ENCODE measurements at regions not wholly inside any gene's neighbourhood (a gene's known extent, or its start where the extent isn't known, plus 50 kb on each side); places are given as distances from the start of the nearest gene placed in this dataset.
A peak's percentile ranks its signal among the peaks of the same experiment; 100 is the strongest.
"Not testable (repeated sequence)": the region's sequence is repeated elsewhere in the genome, so short reads cannot be mapped to it uniquely, and the experiment has no call there.

DNA sequence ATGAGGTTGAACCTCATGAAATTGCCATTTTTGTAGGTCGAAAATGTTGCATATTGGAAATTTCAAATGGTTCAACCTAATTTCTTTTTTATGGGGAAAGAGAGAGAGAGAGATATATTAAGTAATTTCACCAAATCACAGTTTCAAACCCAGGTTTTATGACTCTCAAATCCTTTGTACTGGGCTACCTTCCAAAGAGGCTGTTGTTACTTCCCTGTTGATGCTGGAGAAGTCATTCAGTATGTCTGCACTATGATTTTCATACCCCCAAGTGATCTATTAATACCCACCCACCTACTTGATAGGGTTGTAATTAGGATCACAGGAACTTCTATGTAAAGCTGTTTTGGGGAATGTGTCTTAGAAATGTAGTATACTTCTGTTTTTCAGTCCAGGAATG is 109.9 kb downstream of the ZNF330 start:
- ChIA-PET POLR2A (no interaction called here), CTCF (interaction anchor here (1.6 kb wide), 1 partner anchor 16 kb away, joined by 7 read pairs; no protein-coding TSS in a partner anchor)
- FAIRE-seq (no peak), DNase-seq (ENCODE audit: low read depth in 1 of 2, low spot score in 1 of 2) (no peak), ATAC-seq (no peak)
- TF ChIP-seq, protein P1, sequence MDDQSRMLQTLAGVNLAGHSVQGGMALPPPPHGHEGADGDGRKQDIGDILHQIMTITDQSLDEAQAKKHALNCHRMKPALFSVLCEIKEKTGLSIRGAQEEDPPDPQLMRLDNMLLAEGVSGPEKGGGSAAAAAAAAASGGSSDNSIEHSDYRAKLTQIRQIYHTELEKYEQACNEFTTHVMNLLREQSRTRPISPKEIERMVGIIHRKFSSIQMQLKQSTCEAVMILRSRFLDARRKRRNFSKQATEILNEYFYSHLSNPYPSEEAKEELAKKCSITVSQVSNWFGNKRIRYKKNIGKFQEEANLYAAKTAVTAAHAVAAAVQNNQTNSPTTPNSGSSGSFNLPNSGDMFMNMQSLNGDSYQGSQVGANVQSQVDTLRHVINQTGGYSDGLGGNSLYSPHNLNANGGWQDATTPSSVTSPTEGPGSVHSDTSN (IDR thresholded peaks at IDR 0.05), result no peak
- TF ChIP-seq EHMT2 (IDR thresholded peaks at IDR 0.05; ENCODE audit: low read depth) (no peak), ZC3H11A (IDR thresholded peaks at IDR 0.05) (no peak), ZSCAN20 (CRISPR knock-in tag; IDR thresholded peaks at IDR 0.05) (no peak), JUNB (IDR thresholded peaks at IDR 0.05) (no peak)
- TF ChIP-seq, protein P2, sequence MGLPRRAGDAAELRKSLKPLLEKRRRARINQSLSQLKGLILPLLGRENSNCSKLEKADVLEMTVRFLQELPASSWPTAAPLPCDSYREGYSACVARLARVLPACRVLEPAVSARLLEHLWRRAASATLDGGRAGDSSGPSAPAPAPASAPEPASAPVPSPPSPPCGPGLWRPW (IDR thresholded peaks at IDR 0.05), result no peak
- TF ChIP-seq, protein P3, sequence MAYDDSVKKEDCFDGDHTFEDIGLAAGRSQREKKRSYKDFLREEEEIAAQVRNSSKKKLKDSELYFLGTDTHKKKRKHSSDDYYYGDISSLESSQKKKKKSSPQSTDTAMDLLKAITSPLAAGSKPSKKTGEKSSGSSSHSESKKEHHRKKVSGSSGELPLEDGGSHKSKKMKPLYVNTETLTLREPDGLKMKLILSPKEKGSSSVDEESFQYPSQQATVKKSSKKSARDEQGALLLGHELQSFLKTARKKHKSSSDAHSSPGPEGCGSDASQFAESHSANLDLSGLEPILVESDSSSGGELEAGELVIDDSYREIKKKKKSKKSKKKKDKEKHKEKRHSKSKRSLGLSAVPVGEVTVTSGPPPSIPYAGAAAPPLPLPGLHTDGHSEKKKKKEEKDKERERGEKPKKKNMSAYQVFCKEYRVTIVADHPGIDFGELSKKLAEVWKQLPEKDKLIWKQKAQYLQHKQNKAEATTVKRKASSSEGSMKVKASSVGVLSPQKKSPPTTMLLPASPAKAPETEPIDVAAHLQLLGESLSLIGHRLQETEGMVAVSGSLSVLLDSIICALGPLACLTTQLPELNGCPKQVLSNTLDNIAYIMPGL (CRISPR knock-in tag; IDR thresholded peaks at IDR 0.05; ENCODE audit: borderline replicate concordance), result no peak
- H3K4me2 ChIP-seq, result no peak overlapping the region
- H3K4me1 ChIP-seq, result peaks cover 34% of the 10 kb centered on the region
- 59% methylated on average over 1 of the region's 1 CpG for WGBS (ENCODE audit: missing lambda C conversion rate)
- H3K27ac ChIP-seq, result peak overlapping the region; percentile 70 to 80; a peak in 5 of 6 replicates
- no peaks in the 10 kb centered on the region for H3K9me3 ChIP-seq
- H3K4me3 ChIP-seq, result no peak overlapping the region

DNA sequence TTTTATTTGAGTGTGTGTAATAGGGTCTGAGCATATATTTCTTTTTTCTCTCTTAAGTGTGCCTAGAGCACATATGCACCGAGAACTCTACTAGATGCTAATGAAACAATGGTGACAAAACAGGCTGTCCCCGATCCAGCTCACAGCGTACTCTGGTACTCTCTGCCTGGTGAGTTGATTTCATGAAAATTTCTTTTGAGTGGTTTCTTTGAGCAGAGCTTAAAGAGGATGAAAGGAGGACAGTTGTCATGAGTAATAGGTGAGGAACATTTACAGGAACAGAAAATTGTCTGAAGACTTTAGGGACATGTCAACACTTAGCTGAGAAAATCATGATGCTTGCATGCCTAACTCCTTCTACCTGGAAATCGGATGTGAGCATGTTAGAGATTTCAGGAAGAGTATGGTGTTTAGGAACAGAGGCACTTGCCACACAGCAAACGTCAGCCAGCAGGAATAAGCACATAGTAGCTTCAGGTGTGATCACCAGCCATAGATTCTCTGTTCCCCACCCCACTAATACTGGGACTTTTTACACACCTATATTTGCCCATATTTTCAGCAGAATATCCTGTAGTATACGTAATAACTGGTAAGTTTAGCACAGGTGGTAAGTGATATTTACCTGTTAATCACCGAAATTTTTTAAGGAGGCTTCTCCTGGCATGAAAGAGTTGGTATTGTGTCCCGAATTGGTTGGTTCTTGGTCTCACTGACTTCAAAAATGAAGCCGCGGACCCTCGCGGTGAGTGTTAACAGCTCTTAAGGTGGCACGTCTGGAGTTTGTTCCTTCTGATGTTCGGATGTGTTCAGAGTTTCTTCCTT is 111.1 kb downstream of the ZNF330 start:
- no peak for FAIRE-seq
- peaks cover 34% of the 10 kb centered on the region for H3K4me1 ChIP-seq
- no peak for TF ChIP-seq RNF2 (IDR thresholded peaks at IDR 0.05; ENCODE audit: borderline replicate concordance, low read depth)
- no peak for TF ChIP-seq EHMT2 (IDR thresholded peaks at IDR 0.05; ENCODE audit: low read depth)
- TF ChIP-seq, protein P4, sequence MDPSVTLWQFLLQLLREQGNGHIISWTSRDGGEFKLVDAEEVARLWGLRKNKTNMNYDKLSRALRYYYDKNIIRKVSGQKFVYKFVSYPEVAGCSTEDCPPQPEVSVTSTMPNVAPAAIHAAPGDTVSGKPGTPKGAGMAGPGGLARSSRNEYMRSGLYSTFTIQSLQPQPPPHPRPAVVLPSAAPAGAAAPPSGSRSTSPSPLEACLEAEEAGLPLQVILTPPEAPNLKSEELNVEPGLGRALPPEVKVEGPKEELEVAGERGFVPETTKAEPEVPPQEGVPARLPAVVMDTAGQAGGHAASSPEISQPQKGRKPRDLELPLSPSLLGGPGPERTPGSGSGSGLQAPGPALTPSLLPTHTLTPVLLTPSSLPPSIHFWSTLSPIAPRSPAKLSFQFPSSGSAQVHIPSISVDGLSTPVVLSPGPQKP (IDR thresholded peaks at IDR 0.05; ENCODE audit: low read depth, low read length), result no peak
- no peak for TF ChIP-seq POLR2A (IDR thresholded peaks at IDR 0.05; ENCODE audit: low read length)
- TF ChIP-seq TFCP2L1 (CRISPR knock-in tag; IDR thresholded peaks at IDR 0.05), result no peak
- no peak for TF ChIP-seq HOXB13 (CRISPR knock-in tag; IDR thresholded peaks at IDR 0.05; ENCODE audit: low read depth)
- TF ChIP-seq JUNB (IDR thresholded peaks at IDR 0.05), result no peak
- TF ChIP-seq, protein P5, sequence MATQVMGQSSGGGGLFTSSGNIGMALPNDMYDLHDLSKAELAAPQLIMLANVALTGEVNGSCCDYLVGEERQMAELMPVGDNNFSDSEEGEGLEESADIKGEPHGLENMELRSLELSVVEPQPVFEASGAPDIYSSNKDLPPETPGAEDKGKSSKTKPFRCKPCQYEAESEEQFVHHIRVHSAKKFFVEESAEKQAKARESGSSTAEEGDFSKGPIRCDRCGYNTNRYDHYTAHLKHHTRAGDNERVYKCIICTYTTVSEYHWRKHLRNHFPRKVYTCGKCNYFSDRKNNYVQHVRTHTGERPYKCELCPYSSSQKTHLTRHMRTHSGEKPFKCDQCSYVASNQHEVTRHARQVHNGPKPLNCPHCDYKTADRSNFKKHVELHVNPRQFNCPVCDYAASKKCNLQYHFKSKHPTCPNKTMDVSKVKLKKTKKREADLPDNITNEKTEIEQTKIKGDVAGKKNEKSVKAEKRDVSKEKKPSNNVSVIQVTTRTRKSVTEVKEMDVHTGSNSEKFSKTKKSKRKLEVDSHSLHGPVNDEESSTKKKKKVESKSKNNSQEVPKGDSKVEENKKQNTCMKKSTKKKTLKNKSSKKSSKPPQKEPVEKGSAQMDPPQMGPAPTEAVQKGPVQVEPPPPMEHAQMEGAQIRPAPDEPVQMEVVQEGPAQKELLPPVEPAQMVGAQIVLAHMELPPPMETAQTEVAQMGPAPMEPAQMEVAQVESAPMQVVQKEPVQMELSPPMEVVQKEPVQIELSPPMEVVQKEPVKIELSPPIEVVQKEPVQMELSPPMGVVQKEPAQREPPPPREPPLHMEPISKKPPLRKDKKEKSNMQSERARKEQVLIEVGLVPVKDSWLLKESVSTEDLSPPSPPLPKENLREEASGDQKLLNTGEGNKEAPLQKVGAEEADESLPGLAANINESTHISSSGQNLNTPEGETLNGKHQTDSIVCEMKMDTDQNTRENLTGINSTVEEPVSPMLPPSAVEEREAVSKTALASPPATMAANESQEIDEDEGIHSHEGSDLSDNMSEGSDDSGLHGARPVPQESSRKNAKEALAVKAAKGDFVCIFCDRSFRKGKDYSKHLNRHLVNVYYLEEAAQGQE (IDR thresholded peaks at IDR 0.05), result no peak
- TF ChIP-seq PHF8 (IDR thresholded peaks at IDR 0.05; ENCODE audit: borderline replicate concordance, low read depth), result no peak
- TF ChIP-seq MAZ (IDR thresholded peaks at IDR 0.05; ENCODE audit: borderline replicate concordance, low read depth, low read length), result no peak
- no peak overlapping the region for H3K4me3 ChIP-seq
- CTCF ChIA-PET, result no interaction called here
- no peak for ATAC-seq
- peak overlapping the region in 1 of 2 experiments; percentile 43; a peak in 1 of 6 replicates for H3K27ac ChIP-seq
- no peaks in the 10 kb centered on the region for H3K9me3 ChIP-seq
- H3K4me2 ChIP-seq, result no peak overlapping the region
- no peak for DNase-seq (ENCODE audit: low read depth in 1 of 2, low spot score in 1 of 2)
- WGBS (ENCODE audit: missing lambda C conversion rate), result 91% methylated on average over 14 of the region's 14 CpGs
- POLR2A ChIA-PET, result no interaction called here

DNA sequence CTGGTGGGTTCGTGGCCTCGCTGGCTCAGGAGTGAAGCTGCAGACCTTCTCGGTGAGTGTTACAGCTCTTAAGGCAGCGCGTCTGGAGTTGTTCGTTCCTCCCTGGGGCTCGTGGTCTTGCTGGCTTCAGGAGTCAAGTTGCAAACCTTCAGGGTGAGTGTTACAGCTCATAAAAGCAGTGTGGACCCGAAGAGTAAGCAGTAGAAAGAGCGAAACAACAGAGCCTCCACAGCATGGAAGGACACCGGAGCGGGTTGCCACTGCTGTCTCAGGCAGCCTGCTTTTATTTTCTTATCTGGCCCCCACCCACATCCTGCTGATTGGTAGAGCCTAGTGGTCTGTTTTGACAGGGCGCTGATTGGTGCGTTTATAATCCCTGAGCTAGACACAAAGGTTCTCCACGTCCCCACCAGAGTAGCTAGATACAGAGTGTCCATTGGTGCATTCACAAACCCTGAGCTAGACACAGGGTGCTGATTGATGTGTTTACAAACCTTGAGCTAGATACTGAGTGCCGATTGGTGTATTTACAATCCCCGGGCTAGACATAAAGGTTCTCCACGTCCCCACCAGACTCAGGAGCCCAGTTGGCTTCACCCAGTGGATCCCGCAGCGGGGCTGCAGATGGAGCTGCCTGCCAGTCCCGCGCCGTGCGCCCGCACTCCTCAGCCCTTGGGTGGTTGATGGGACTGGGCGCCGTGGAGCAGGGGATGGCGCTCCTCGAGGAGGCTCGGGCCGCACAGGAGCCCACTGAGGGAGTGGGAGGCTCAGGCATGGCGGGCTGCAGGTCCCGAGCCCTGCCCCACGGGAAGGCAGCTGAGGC is 111.9 kb downstream of the ZNF330 start:
- H3K4me3 ChIP-seq; ATAC-seq; DNase-seq (ENCODE audit: low read depth in 1 of 2, low spot score in 1 of 2); POLR2A ChIA-PET; H3K4me2 ChIP-seq; CTCF ChIA-PET; H3K9me3 ChIP-seq; FAIRE-seq: not testable (repeated sequence)
- Histone ChIP-seq H3K27ac (peak overlapping the region in 1 of 2 experiments; percentile 69; a peak in 3 of 6 replicates), H3K4me1 (peaks cover 34% of the 10 kb centered on the region)
- WGBS (ENCODE audit: missing lambda C conversion rate), result 91% methylated on average over 32 of the region's 33 CpGs

DNA sequence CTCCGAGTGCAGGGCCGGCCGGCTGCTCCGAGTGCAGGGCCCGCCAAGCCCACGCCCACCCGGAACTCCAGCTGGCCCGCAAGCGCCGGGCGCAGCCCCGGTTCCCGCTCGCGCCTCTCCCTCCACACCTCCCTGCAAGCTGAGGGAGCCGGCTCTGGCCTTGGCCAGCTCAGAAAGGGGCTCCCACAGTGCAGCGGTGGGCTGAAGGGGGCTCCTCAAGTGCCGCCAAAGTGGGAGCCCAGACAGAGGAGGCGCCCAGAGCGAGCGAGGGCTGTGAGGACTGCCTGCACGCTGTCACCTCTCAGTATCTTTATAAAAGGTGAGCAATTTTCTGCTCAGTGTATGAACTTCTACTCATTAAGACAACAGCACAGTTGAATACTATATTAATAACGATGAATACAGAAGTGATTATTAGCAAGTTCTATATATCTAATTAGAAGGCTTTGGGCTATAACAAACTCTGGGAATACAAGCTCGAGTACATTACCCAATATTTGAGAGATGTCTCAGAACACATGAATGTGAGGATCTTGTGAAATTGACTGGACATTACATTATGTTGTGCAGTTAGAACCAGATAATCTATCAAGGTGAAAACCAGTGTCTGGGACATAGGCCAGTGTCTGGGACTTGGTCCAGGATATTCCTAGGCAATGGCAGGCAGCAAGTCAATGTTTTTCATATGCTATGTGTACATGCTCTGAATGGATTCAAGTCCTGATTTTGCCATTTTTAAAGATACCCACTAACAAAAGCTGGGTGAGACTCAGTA is 112.9 kb downstream of the ZNF330 start:
- H3K4me1 ChIP-seq, result peaks cover 29% of the 10 kb centered on the region
- DNase-seq (ENCODE audit: low read depth in 1 of 2, low spot score in 1 of 2); CTCF ChIA-PET; FAIRE-seq; H3K4me3 ChIP-seq; H3K9me3 ChIP-seq; POLR2A ChIA-PET: not testable (repeated sequence)
- WGBS (ENCODE audit: missing lambda C conversion rate), result 52% methylated on average over 10 of the region's 24 CpGs
- H3K4me2 ChIP-seq, result peak overlapping the region; percentile 10
- peak overlapping the region; percentile 61 to 77; a peak in 5 of 6 replicates for H3K27ac ChIP-seq
- peak; percentile 19 to 44; a peak in 2 of 6 replicates for ATAC-seq
